Breast epithelium (tissue), 4 donors: ENCODE measurements at regions not wholly inside any gene's neighbourhood (a gene's known extent, or its start where the extent isn't known, plus 50 kb on each side); places are given as distances from the start of the nearest gene placed in this dataset.

Source experiments
- DNase-seq, 2 donors: peaks; one replicate each; pipeline ENCODE4 v3.0.0-alpha.2; 2019; ENCODE audit warnings: low spot score in 2 of 2
- H3K27ac ChIP-seq, 2 donors: fragments of 200-600 bp; sonication (generic) in 1 of 2; one replicate each; pipeline ENCODE4 v1.5.1; 2016 to 2019; ENCODE audit warnings: mild to moderate bottlenecking in 1 of 2
- H3K27me3 ChIP-seq, 2 donors: fragments of 200-600 bp; sonication (generic) in 1 of 2; one replicate each; pipeline versions ENCODE4 v1.5.1 to v1.6.0; 2017 to 2019; ENCODE audit warnings: control low read depth in 1 of 2, mild to moderate bottlenecking in 1 of 2
- H3K36me3 ChIP-seq: fragments of 200-600 bp; one replicate; pipeline ENCODE4 v1.5.1; 2019
- H3K4me1 ChIP-seq, 2 donors: fragments of 200-600 bp; sonication (generic); one replicate each; pipeline ENCODE4 v1.5.1; 2016 to 2019; ENCODE audit warnings: control low read depth in 1 of 2
- H3K4me3 ChIP-seq, 3 donors: fragments of 200-600 bp; sonication (generic); 1 replicate in 2 of 3; 2 replicates in 1 of 3; pipeline ENCODE4 v1.5.1; 2016 to 2019; ENCODE audit warnings: mild to moderate bottlenecking in 3 of 3, moderate library complexity in 2 of 3
- H3K9me3 ChIP-seq, 2 donors: fragments of 200-600 bp; sonication (generic) in 1 of 2; one replicate each; pipeline ENCODE4 v1.5.1; 2016 to 2019; ENCODE audit warnings: control low read depth in 1 of 2
- POLR2A ChIP-seq: fragments of 450-650 bp; IDR thresholded peaks from one replicate; pipeline ENCODE4 v1.6.1; 2016; ENCODE audit warnings: antibody characterized with exemption, mild to moderate bottlenecking, moderate library complexity
- POLR2AphosphoS5 ChIP-seq, 3 donors: sonication (generic); formaldehyde crosslinking; IDR thresholded peaks; one replicate each; pipeline ENCODE4 v1.6.1; 2017; ENCODE audit warnings: antibody characterized with exemption in 3 of 3
- intact Hi-C: fragments of 100-400 bp; cut with DNase I; formaldehyde crosslinking; loops from one replicate; pipeline ENCODE4 v1.15.1; 2023; ENCODE audit warnings: low total_unique reads
- TF ChIP-seq, protein P1 (sequence below), 3 donors: fragments of 450-650 bp; IDR thresholded peaks; one replicate each; pipeline ENCODE4 v1.5.1; 2016 to 2017; ENCODE audit warnings: antibody characterized with exemption in 3 of 3, mild to moderate bottlenecking in 3 of 3, moderate library complexity in 3 of 3

DNA sequence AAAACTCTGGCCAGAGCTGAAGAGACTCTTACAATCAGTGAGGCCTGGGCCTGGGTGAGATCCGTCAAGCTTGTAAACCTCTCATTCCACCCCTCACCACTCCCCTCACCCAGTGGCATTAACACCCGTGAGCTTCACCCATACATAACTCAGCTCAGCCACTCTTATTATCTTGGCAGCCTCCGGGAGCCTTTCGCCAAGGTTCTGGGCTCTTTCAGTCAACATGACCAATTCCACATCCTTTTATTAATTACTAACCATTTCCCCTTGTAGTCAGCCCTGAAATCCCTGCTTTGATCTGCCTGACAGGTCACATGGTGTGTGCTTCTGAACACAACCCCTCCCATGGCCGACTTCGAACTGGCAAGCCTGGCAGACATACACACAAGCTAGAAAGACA is 134.8 kb downstream of the SETD4 start:
- no peaks in the 10 kb centered on the region for H3K27me3 ChIP-seq
- no peaks in the 10 kb centered on the region for H3K36me3 ChIP-seq
- DNase-seq, result peak in 1 of 2 donors; percentile 30
- no peaks in the 10 kb centered on the region for H3K9me3 ChIP-seq
- intact Hi-C loops, result no loop called here
- no peaks in the 10 kb centered on the region for H3K4me1 ChIP-seq
- no peak overlapping the region for H3K4me3 ChIP-seq
- peak overlapping the region; percentile 60 to 63 for H3K27ac ChIP-seq
- TF ChIP-seq, protein P1, sequence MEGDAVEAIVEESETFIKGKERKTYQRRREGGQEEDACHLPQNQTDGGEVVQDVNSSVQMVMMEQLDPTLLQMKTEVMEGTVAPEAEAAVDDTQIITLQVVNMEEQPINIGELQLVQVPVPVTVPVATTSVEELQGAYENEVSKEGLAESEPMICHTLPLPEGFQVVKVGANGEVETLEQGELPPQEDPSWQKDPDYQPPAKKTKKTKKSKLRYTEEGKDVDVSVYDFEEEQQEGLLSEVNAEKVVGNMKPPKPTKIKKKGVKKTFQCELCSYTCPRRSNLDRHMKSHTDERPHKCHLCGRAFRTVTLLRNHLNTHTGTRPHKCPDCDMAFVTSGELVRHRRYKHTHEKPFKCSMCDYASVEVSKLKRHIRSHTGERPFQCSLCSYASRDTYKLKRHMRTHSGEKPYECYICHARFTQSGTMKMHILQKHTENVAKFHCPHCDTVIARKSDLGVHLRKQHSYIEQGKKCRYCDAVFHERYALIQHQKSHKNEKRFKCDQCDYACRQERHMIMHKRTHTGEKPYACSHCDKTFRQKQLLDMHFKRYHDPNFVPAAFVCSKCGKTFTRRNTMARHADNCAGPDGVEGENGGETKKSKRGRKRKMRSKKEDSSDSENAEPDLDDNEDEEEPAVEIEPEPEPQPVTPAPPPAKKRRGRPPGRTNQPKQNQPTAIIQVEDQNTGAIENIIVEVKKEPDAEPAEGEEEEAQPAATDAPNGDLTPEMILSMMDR (IDR thresholded peaks at IDR 0.05), result no peak
- no peak for TF ChIP-seq POLR2AphosphoS5 (IDR thresholded peaks at IDR 0.05)
- TF ChIP-seq POLR2A, result no peak

DNA sequence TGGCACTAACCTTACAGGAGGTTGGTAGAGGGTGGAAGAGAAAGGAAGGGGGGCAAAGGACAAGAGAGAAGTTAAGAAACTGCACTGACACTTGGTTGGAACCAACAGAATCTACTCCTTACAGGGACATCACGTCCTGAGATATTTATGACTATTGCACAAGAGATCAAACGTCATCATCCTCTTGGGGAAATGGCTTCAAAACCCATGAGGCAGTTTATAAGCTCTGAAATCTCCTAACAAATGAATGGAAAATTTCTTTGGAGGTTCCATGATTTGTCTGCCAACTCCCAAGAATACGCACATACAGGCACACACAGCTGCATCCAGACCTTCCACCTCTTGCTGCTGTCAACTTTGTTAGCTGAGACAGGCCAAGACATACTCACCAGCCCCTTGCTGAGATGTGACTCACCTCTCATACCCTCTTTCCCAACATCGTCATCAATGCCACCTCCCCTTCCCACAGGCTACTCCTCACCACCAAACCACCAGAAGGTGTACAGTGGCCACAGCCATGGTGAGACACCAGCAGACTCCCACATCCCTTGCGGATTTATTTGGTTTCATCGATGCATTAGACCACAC is 135.5 kb downstream of the SETD4 start:
- TF ChIP-seq POLR2AphosphoS5 (IDR thresholded peaks at IDR 0.05) (no peak), POLR2A (no peak)
- TF ChIP-seq, protein P1 (IDR thresholded peaks at IDR 0.05), result no peak
- Histone ChIP-seq H3K9me3 (no peaks in the 10 kb centered on the region), H3K27me3 (no peaks in the 10 kb centered on the region), H3K36me3 (no peaks in the 10 kb centered on the region), H3K4me3 (no peak overlapping the region), H3K4me1 (no peaks in the 10 kb centered on the region), H3K27ac (peak overlapping the region in 1 of 2 donors; percentile 63)
- no peak for DNase-seq
- intact Hi-C loops, result no loop called here

DNA sequence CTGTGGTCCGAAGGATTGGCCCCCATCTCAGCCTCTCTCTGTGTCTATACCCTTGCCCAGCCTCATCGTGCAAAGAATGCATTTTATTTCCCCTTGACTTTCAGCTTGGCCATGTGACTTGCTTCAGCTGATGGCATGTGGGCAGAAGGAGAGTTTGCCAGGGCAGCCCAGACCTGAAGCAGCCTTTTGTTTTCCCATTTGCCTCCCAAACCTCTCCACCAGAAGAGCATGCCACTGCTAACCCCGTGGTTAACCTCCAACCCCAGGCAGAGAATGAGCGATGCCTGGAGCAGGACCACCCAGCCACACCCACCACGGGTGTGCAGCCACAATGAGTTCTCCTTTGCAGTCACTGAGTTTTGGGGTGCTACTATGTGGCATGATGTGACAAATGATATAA is 136.4 kb downstream of the SETD4 start:
- Histone ChIP-seq H3K9me3 (no peaks in the 10 kb centered on the region), H3K27ac (peak overlapping the region in 1 of 2 donors; percentile 13), H3K4me1 (no peaks in the 10 kb centered on the region), H3K27me3 (no peaks in the 10 kb centered on the region), H3K4me3 (no peak overlapping the region), H3K36me3 (no peaks in the 10 kb centered on the region)
- TF ChIP-seq, protein P1 (IDR thresholded peaks at IDR 0.05), result no peak
- TF ChIP-seq POLR2AphosphoS5 (IDR thresholded peaks at IDR 0.05) (no peak), POLR2A (no peak)
- intact Hi-C loops, result no loop called here
- DNase-seq, result no peak

DNA sequence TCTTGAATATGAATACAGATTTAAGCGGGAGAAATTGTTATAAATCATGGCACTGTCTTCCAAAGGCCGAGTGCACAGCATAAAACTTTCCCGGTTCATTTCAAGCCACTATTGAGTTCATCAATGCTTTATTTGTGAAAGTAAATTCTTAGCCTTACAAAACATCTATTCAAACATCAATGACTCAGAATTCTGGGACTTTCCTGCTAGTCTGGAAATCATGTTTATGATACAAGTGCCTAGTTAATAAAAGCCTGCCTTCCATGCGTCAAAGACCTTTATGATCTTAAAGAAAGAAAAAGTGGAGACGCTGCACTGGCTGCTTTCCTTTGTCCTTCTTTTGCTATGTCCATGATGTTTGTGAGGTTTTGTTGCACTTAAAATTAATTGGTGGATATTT is 137.7 kb downstream of the SETD4 start:
- Histone ChIP-seq H3K27me3 (no peaks in the 10 kb centered on the region), H3K36me3 (no peaks in the 10 kb centered on the region), H3K27ac (peak overlapping the region; percentile 44 to 59), H3K4me3 (no peak overlapping the region), H3K9me3 (no peaks in the 10 kb centered on the region), H3K4me1 (no peaks in the 10 kb centered on the region)
- TF ChIP-seq, protein P1 (IDR thresholded peaks at IDR 0.05), result no peak
- TF ChIP-seq POLR2AphosphoS5 (IDR thresholded peaks at IDR 0.05), result no peak
- no peak for TF ChIP-seq POLR2A
- no peak for DNase-seq
- intact Hi-C loops, result no loop called here

DNA sequence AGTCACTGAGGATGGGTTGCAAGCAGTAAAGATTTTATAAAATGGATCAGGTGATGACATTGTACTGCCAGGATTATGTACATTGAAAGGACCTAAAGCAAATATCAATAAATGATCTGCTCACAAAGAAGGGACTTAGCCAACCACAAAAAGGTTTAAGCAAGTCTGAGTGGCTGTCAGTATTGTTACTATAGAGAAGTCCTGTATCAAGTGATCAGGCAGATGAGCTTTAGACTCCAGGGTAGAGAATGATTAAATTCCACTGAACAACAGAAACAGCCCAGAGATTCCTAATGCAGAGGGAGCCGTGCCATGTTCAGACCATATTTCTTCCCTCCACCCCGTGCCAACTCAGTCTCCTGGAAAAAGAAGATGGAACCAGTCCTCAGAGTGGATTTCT is 138.9 kb downstream of the SETD4 start:
- H3K9me3 ChIP-seq, result no peaks in the 10 kb centered on the region
- intact Hi-C loops, result no loop called here
- no peak overlapping the region for H3K4me3 ChIP-seq
- H3K27ac ChIP-seq, result peak overlapping the region in 1 of 2 donors; percentile 59
- H3K4me1 ChIP-seq, result no peaks in the 10 kb centered on the region
- DNase-seq, result no peak
- H3K36me3 ChIP-seq, result no peaks in the 10 kb centered on the region
- no peaks in the 10 kb centered on the region for H3K27me3 ChIP-seq
- TF ChIP-seq, protein P1 (IDR thresholded peaks at IDR 0.05), result no peak
- TF ChIP-seq POLR2A (no peak), POLR2AphosphoS5 (IDR thresholded peaks at IDR 0.05) (no peak)
